ENCODE measurements at regions not wholly inside any gene's neighbourhood (a gene's known extent, or its start where the extent isn't known, plus 50 kb on each side); places are given as distances from the start of the nearest gene placed in this dataset.

GRCh38 chr7:41878309-41879295 is 175.7 kb upstream of the INHBA start (continued):
- no peak for TF ChIP-seq IRF3 (IDR thresholded peaks at IDR 0.05)

GRCh38 chr7:41877118-41877517 is 174.2 kb upstream of the INHBA start:
- intact Hi-C loops (cut with micrococcal nuclease; ENCODE audit: unreplicated experiment) (no loop called here), in situ Hi-C loops (cut with MboI) (no loop called here)
- H2AFZ ChIP-seq (ENCODE audit: control insufficient read depth, low read depth, low read length) = no peak overlapping the region
- RAD21 ChIA-PET (ENCODE audit: unreplicated experiment) = no interaction called here
- H3K4me2 ChIP-seq (ENCODE audit: control insufficient read depth, insufficient read depth) = no peak overlapping the region
- H3K36me3 ChIP-seq (ENCODE audit: control insufficient read depth in 2 of 2, insufficient read depth in 2 of 2, low read length in 1 of 2) = no peaks in the 10 kb centered on the region
- no peaks in the 10 kb centered on the region for H3K27me3 ChIP-seq (replicated peaks in 1 of 2; ENCODE audit: control insufficient read depth in 2 of 2, insufficient read depth in 2 of 2, low read length in 1 of 2)
- peaks cover 12% of the 10 kb centered on the region for H3K4me1 ChIP-seq (ENCODE audit: control insufficient read depth, insufficient read depth, low read length)
- BruUV-seq (replicated peaks) = no TSS peak
- no peak for TF ChIP-seq WRNIP1 (IDR thresholded peaks at IDR 0.05; ENCODE audit: borderline replicate concordance, low read depth, low read length)
- TF ChIP-seq IKZF1 (conservative IDR thresholded peaks at IDR 0.05) = no peak
- no peak for TF ChIP-seq ZNF592 (IDR thresholded peaks at IDR 0.05)
- TF ChIP-seq ZBTB40 (IDR thresholded peaks at IDR 0.05; ENCODE audit: borderline replicate concordance) = no peak
- TF ChIP-seq JUND (IDR thresholded peaks at IDR 0.05; ENCODE audit: low read depth, low read length) = no peak
- TF ChIP-seq POLR2AphosphoS2 (IDR thresholded peaks at IDR 0.05; ENCODE audit: low read depth, low read length) = no peak
- no peak for TF ChIP-seq SPI1 (IDR thresholded peaks at IDR 0.05; ENCODE audit: borderline replicate concordance, insufficient read depth, low read depth, low read length)
- no peak for TF ChIP-seq YY1 (IDR thresholded peaks at IDR 0.05; ENCODE audit: low read depth, low read length)
- ATAC-seq (no peak), DNase-seq (ENCODE audit: low read depth, low spot score) (no peak), FAIRE-seq (no peak)
- H3K9me3 ChIP-seq (replicated peaks; ENCODE audit: control insufficient read depth, insufficient read depth, low read length) = peaks cover 11% of the 10 kb centered on the region; the same call in 2 of the 3 replicates
- no peak overlapping the region for H3K4me3 ChIP-seq
- 86% methylated on average over 6 of the region's 7 CpGs for WGBS (ENCODE audit: insufficient coverage, insufficient replicate concordance, low lambda C conversion rate, missing lambda C conversion rate)
- H4K20me1 ChIP-seq (ENCODE audit: control insufficient read depth, insufficient read depth) = no peaks in the 10 kb centered on the region
- H3K27ac ChIP-seq (ENCODE audit: control insufficient read depth, insufficient read depth) = no peak overlapping the region
- H3K79me2 ChIP-seq (ENCODE audit: control insufficient read depth, insufficient read depth, low read length) = no peaks in the 10 kb centered on the region
- no peak overlapping the region for H3K9ac ChIP-seq (ENCODE audit: control insufficient read depth, insufficient read depth, low read length)
- CTCF ChIA-PET = no interaction called here
- POLR2A ChIA-PET = interaction anchor here (1.5 to 2.8 kb wide), 2 partner anchors 14 to 59 kb away, joined by 3 to 5 read pairs; no protein-coding TSS in a partner anchor
- SMC1A ChIA-PET (ENCODE audit: uncharacterized antibody, unreplicated experiment) = interaction anchor here (1.3 to 6.6 kb wide), 2 partner anchors 7 to 24 kb away, joined by 4 to 86 read pairs; no protein-coding TSS in a partner anchor
